ENCODE measurements at regions not wholly inside any gene's neighbourhood (a gene's known extent, or its start where the extent isn't known, plus 50 kb on each side); places are given as distances from the start of the nearest gene placed in this dataset.

DNA sequence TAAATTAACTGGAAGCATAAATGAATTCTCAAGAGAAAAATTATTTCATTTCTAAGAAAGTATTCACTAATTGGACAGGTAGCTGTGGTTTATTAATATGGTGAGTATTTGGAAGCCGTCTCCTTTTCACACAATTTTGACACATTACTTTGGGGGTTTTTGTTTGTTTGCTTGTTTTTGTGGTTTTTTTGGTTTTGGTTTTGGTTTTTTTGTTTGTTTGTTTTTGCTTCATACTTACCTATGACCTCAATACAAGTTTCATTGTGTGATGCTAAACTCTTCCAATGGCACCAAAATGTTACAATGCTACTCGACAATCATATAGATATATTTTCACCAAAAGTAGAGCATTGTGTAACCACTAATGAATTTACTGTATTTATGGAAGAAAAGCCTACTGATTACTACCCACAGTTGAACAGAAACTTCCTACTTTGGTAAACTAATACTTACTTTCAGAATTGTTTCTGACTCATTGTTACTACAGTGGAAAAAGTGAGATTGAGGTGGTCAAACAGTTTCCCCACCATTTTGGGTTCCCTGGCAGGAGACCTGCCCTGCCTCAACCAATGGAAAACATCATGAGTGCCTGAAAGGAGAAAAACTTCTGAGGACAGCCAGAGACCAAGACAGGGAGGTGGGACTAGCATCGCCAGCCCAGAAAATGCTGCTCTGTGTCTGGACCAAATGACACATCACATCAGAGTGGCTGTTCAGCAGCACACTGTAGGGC lies 443.1 kb downstream of the HNRNPD start:
- TF ChIP-seq, protein P1, sequence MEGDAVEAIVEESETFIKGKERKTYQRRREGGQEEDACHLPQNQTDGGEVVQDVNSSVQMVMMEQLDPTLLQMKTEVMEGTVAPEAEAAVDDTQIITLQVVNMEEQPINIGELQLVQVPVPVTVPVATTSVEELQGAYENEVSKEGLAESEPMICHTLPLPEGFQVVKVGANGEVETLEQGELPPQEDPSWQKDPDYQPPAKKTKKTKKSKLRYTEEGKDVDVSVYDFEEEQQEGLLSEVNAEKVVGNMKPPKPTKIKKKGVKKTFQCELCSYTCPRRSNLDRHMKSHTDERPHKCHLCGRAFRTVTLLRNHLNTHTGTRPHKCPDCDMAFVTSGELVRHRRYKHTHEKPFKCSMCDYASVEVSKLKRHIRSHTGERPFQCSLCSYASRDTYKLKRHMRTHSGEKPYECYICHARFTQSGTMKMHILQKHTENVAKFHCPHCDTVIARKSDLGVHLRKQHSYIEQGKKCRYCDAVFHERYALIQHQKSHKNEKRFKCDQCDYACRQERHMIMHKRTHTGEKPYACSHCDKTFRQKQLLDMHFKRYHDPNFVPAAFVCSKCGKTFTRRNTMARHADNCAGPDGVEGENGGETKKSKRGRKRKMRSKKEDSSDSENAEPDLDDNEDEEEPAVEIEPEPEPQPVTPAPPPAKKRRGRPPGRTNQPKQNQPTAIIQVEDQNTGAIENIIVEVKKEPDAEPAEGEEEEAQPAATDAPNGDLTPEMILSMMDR (IDR thresholded peaks at IDR 0.05; ENCODE audit: control extremely low read depth, extremely low read depth) = no peak

DNA sequence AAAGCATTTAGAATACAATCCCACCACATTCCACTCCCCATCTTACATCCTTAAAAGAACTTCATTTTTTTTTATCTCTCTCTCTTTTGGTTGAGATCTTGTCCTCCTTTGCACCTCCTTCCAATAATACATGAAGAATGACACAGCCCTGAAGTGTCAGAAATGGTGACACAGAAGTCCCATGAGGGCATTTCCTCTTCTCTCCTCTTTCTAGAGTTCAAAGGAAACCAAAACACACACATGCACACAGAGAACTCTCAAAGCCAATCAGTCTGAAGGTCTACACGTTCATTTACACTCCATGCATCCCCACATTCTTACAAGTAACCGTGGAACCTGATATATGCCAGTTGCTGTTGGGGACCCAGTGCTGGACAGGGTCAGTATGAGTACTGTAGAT lies 450.7 kb downstream of the HNRNPD start:
- no peak overlapping the region for H3K4me3 ChIP-seq
- DNase-seq = no peak
- H3K9ac ChIP-seq (ENCODE audit: insufficient read depth in 1 of 2, low read length in 2 of 2) = no peak overlapping the region
- H3K9me3 ChIP-seq (ENCODE audit: control insufficient read depth in 4 of 4, insufficient read depth in 3 of 4, low read length in 3 of 4) = no peaks in the 10 kb centered on the region
- no peak overlapping the region for H3K27ac ChIP-seq (ENCODE audit: low read depth in 1 of 2, low read length in 1 of 2)
- WGBS, 2 donors = 65 to 74% methylated on average over 2 of the region's 2 CpGs
- TF ChIP-seq, protein P1 (IDR thresholded peaks at IDR 0.05; ENCODE audit: control extremely low read depth, extremely low read depth) = no peak
- no peaks in the 10 kb centered on the region for H3K27me3 ChIP-seq (ENCODE audit: control insufficient read depth in 3 of 3, insufficient read depth in 3 of 3, low read length in 2 of 3)
- ATAC-seq (ENCODE audit: insufficient read depth, low FRiP score) = no peak
- no peaks in the 10 kb centered on the region for H3K4me1 ChIP-seq (ENCODE audit: control insufficient read depth in 5 of 5, insufficient read depth in 5 of 5, low read length in 5 of 5)
- no peaks in the 10 kb centered on the region for H3K36me3 ChIP-seq (ENCODE audit: control insufficient read depth in 4 of 4, insufficient read depth in 4 of 4, low read length in 4 of 4)

More for the DNA sequence above, 443.1 kb downstream of the HNRNPD start:
- no peaks in the 10 kb centered on the region for H3K36me3 ChIP-seq (ENCODE audit: control insufficient read depth in 4 of 4, insufficient read depth in 4 of 4, low read length in 4 of 4)
- no peak overlapping the region for H3K27ac ChIP-seq (ENCODE audit: low read depth in 1 of 2, low read length in 1 of 2)
- H3K9me3 ChIP-seq (ENCODE audit: control insufficient read depth in 4 of 4, insufficient read depth in 3 of 4, low read length in 3 of 4) = no peaks in the 10 kb centered on the region
- DNase-seq = no peak
- no peak overlapping the region for H3K9ac ChIP-seq (ENCODE audit: insufficient read depth in 1 of 2, low read length in 2 of 2)
- no peak for ATAC-seq (ENCODE audit: insufficient read depth, low FRiP score)
- H3K27me3 ChIP-seq (ENCODE audit: control insufficient read depth in 3 of 3, insufficient read depth in 3 of 3, low read length in 2 of 3) = no peaks in the 10 kb centered on the region
- no peak overlapping the region for H3K4me3 ChIP-seq
- WGBS, 2 donors = 89 to 94% methylated on average over 3 of the region's 3 CpGs
- H3K4me1 ChIP-seq (ENCODE audit: control insufficient read depth in 5 of 5, insufficient read depth in 5 of 5, low read length in 5 of 5) = no peaks in the 10 kb centered on the region

DNA sequence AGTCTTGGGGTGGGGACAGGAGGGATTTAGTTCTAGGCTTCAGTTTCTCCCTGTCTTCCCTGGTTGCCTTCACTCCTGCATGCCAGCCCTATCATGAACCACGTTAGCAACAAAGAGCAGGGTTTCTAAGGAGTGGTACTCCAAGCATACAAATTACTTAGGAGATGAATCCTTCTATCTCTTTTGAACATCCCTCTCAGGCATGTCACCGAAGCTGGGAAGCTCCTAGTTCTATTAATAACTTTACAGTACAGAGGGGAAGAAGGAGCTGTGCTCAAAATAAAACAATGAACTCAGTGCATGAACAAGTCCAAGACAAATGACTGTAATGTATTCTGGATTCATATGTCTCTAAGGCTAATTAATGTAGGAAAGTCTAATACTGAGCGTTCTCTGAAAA lies 450.6 kb upstream of the RASGEF1B start:
- TF ChIP-seq, protein P1 (IDR thresholded peaks at IDR 0.05; ENCODE audit: control extremely low read depth, extremely low read depth) = no peak
- Histone ChIP-seq H3K4me3 (no peak overlapping the region), H3K27ac (ENCODE audit: low read depth in 1 of 2, low read length in 1 of 2) (no peak overlapping the region), H3K36me3 (ENCODE audit: control insufficient read depth in 4 of 4, insufficient read depth in 4 of 4, low read length in 4 of 4) (no peaks in the 10 kb centered on the region), H3K27me3 (ENCODE audit: control insufficient read depth in 3 of 3, insufficient read depth in 3 of 3, low read length in 2 of 3) (no peaks in the 10 kb centered on the region), H3K4me1 (ENCODE audit: control insufficient read depth in 5 of 5, insufficient read depth in 5 of 5, low read length in 5 of 5) (no peaks in the 10 kb centered on the region), H3K9me3 (ENCODE audit: control insufficient read depth in 4 of 4, insufficient read depth in 3 of 4, low read length in 3 of 4) (no peaks in the 10 kb centered on the region), H3K9ac (ENCODE audit: insufficient read depth in 1 of 2, low read length in 2 of 2) (no peak overlapping the region)
- WGBS, 2 donors = 58 to 61% methylated on average over 3 of the region's 3 CpGs
- DNase-seq = no peak
- ATAC-seq (ENCODE audit: insufficient read depth, low FRiP score) = no peak

DNA sequence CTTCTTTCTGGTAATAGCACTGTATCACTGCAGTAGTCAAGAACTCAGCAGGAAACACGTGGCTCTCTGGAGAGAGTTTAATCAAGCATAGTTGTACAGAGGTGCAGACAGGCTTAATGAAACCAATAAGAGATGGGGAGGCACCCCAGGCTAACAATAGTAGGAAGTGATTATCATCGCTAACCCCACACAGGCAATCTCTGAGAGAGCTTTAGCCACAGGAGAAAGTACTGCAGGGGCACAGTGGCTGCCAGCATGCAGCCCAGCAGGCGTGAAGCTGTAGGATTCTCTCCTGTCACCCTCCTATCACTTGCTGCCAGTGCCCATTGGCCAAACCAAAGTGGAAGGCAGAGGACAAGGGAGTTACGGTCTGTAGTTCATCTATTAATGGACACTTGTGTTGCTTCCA lies 450.0 kb upstream of the RASGEF1B start:
- H3K27me3 ChIP-seq (ENCODE audit: control insufficient read depth in 3 of 3, insufficient read depth in 3 of 3, low read length in 2 of 3) = no peaks in the 10 kb centered on the region
- no peak overlapping the region for H3K27ac ChIP-seq (ENCODE audit: low read depth in 1 of 2, low read length in 1 of 2)
- H3K9me3 ChIP-seq (ENCODE audit: control insufficient read depth in 4 of 4, insufficient read depth in 3 of 4, low read length in 3 of 4) = no peaks in the 10 kb centered on the region
- WGBS, 2 donors = 61 to 78% methylated on average over 4 of the region's 4 CpGs
- TF ChIP-seq, protein P1 (IDR thresholded peaks at IDR 0.05; ENCODE audit: control extremely low read depth, extremely low read depth) = no peak
- ATAC-seq (ENCODE audit: insufficient read depth, low FRiP score) (no peak), DNase-seq (no peak)
- H3K4me1 ChIP-seq (ENCODE audit: control insufficient read depth in 5 of 5, insufficient read depth in 5 of 5, low read length in 5 of 5) = no peaks in the 10 kb centered on the region
- H3K4me3 ChIP-seq = no peak overlapping the region
- no peaks in the 10 kb centered on the region for H3K36me3 ChIP-seq (ENCODE audit: control insufficient read depth in 4 of 4, insufficient read depth in 4 of 4, low read length in 4 of 4)
- no peak overlapping the region for H3K9ac ChIP-seq (ENCODE audit: insufficient read depth in 1 of 2, low read length in 2 of 2)
